OCI-LY1 (cell line): ENCODE measurements at regions not wholly inside any gene's neighbourhood (a gene's known extent, or its start where the extent isn't known, plus 50 kb on each side); places are given as distances from the start of the nearest gene placed in this dataset.

Experiments used
- CTCF ChIP-seq: fragments of 200-600 bp; sonication (generic), shearing (Covaris generic); IDR thresholded peaks from 2 replicates; pipeline ENCODE4 v1.5.1; 2017; ENCODE audit warnings: mild to moderate bottlenecking, antibody characterized with exemption, low read length, moderate library complexity, mixed read lengths
- EZH2 ChIP-seq: fragments of 200-600 bp; sonication (generic), shearing (Covaris generic); IDR thresholded peaks from 2 replicates; pipeline ENCODE4 v1.8.0; 2017; ENCODE audit warnings: borderline replicate concordance, mixed run types, mild to moderate bottlenecking, antibody characterized with exemption, low read length, moderate library complexity, mixed read lengths

- no peak for TF ChIP-seq CTCF
- no peak for TF ChIP-seq EZH2
These were observed 396.0 kb downstream of the STK39 start for GRCh38 chr2:167851323-167851860.
